Osteoblast (primary cell): ENCODE measurements at regions not wholly inside any gene's neighbourhood (a gene's known extent, or its start where the extent isn't known, plus 50 kb on each side); places are given as distances from the start of the nearest gene placed in this dataset.

Experiments
- DNase-seq: peaks from one replicate; pipeline ENCODE4 v3.0.0; 2011; ENCODE audit warnings: low spot score, mixed read lengths; ENCODE audit not compliant: insufficient read length; ENCODE audit errors: missing footprints
- H2AFZ ChIP-seq: 2 replicates; pipeline ENCODE4 v1.6.0; 2011; ENCODE audit warnings: mild to moderate bottlenecking, low read length
- H3K27ac ChIP-seq: 2 replicates; pipeline ENCODE4 v1.5.1; 2011; ENCODE audit warnings: mild to moderate bottlenecking, low read depth, low read length, moderate library complexity
- H3K27me3 ChIP-seq: 2 replicates; pipeline ENCODE4 v1.6.0; 2012; ENCODE audit warnings: mild to moderate bottlenecking, control low read depth, inconsistent platforms, low read length, moderate library complexity; ENCODE audit not compliant: insufficient read depth
- H3K36me3 ChIP-seq: 2 replicates; pipeline ENCODE4 v1.5.1; 2011; ENCODE audit warnings: mild to moderate bottlenecking, low read length, control low read depth, moderate library complexity; ENCODE audit not compliant: insufficient read depth
- H3K4me1 ChIP-seq: 2 replicates; pipeline ENCODE4 v1.5.1; 2011; ENCODE audit warnings: mild to moderate bottlenecking, low read length, control low read depth, moderate library complexity; ENCODE audit not compliant: insufficient read depth
- H3K4me2 ChIP-seq: 2 replicates; pipeline ENCODE4 v1.6.0; 2011; ENCODE audit warnings: mild to moderate bottlenecking, low read length; ENCODE audit not compliant: insufficient read depth
- H3K4me3 ChIP-seq: fragments of 200-600 bp; sonication (generic); 3 replicates; pipeline ENCODE4 v1.5.1; 2012; ENCODE audit warnings: mild to moderate bottlenecking, low read length, inconsistent platforms; ENCODE audit not compliant: insufficient read depth
- H3K79me2 ChIP-seq: 2 replicates; pipeline ENCODE4 v1.6.0; 2012; ENCODE audit warnings: mild to moderate bottlenecking, low read length, control low read depth, inconsistent platforms; ENCODE audit not compliant: insufficient read depth
- H3K9me3 ChIP-seq: 2 replicates; pipeline ENCODE4 v1.5.1; 2011; ENCODE audit warnings: low read depth, low read length, control low read depth
- H4K20me1 ChIP-seq: 2 replicates; pipeline ENCODE4 v1.6.0; 2012; ENCODE audit warnings: mild to moderate bottlenecking, low read length, control low read depth; ENCODE audit not compliant: insufficient read depth
- TF ChIP-seq, protein P1 (sequence below): IDR thresholded peaks from 2 replicates; pipeline ENCODE4 v1.5.1; 2011; ENCODE audit warnings: mild to moderate bottlenecking, low read depth, low read length, moderate library complexity; ENCODE audit errors: extremely low read depth

DNA sequence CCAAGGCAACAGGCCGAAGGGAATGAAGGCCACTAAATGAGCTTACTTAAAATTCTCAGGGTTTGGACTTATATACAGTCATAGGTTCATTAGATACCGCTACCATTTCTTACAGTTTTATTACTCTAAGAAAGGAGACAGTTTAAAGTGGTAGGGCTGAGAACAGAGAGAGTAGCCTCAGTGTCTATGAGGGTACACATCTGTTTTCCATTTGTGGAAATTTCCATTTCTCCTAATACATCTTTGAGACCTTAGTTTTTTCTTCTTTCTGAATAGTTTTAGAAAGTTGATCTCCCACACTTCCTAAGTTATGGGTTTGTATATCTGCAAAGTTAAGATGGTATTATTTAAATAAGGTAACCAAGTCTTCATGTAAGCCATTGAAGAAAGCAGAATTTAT is 1279.1 kb downstream of the NCAM2 start:
- no peaks in the 10 kb centered on the region for H3K27me3 ChIP-seq
- TF ChIP-seq, protein P1, sequence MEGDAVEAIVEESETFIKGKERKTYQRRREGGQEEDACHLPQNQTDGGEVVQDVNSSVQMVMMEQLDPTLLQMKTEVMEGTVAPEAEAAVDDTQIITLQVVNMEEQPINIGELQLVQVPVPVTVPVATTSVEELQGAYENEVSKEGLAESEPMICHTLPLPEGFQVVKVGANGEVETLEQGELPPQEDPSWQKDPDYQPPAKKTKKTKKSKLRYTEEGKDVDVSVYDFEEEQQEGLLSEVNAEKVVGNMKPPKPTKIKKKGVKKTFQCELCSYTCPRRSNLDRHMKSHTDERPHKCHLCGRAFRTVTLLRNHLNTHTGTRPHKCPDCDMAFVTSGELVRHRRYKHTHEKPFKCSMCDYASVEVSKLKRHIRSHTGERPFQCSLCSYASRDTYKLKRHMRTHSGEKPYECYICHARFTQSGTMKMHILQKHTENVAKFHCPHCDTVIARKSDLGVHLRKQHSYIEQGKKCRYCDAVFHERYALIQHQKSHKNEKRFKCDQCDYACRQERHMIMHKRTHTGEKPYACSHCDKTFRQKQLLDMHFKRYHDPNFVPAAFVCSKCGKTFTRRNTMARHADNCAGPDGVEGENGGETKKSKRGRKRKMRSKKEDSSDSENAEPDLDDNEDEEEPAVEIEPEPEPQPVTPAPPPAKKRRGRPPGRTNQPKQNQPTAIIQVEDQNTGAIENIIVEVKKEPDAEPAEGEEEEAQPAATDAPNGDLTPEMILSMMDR, result no peak
- no peaks in the 10 kb centered on the region for H4K20me1 ChIP-seq
- no peaks in the 10 kb centered on the region for H3K36me3 ChIP-seq
- H3K27ac ChIP-seq, result no peak overlapping the region
- no peak overlapping the region for H2AFZ ChIP-seq
- H3K79me2 ChIP-seq, result no peaks in the 10 kb centered on the region
- no peak overlapping the region for H3K4me2 ChIP-seq
- H3K4me3 ChIP-seq, result no peak overlapping the region
- DNase-seq, result no peak
- H3K9me3 ChIP-seq, result peaks cover 2% of the 10 kb centered on the region
- H3K4me1 ChIP-seq, result no peaks in the 10 kb centered on the region

- no peak overlapping the region for H3K4me3 ChIP-seq
- no peak overlapping the region for H3K27ac ChIP-seq
- H3K27me3 ChIP-seq, result no peaks in the 10 kb centered on the region
- no peaks in the 10 kb centered on the region for H4K20me1 ChIP-seq
- H3K36me3 ChIP-seq, result no peaks in the 10 kb centered on the region
- no peak overlapping the region for H3K4me2 ChIP-seq
- H3K79me2 ChIP-seq, result no peaks in the 10 kb centered on the region
- H3K4me1 ChIP-seq, result no peaks in the 10 kb centered on the region
- no peak for DNase-seq
- peaks cover 2% of the 10 kb centered on the region for H3K9me3 ChIP-seq
- no peak overlapping the region for H2AFZ ChIP-seq
- TF ChIP-seq, protein P1, result no peak
Measured at GRCh38 chr21:22278366-22278765, 1280.2 kb downstream of the NCAM2 start.

DNA sequence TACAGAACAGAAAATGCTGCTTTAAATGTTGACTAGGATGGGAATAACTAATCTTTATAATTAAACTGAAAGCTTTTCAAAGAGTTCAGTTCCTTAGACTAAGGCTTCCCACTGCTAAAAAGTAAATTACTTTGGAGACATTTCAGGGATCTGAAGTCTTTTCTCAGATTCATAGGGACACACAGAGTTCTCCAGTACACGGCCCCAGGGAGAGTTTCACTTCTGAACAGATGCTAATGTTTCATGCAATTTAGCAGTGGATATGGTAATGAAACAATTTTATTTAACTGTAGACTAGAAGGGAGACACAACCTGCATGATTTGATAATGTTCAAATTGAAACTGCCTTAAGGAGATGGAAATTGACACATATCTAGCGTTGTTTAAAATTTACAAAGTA is 1282.6 kb downstream of the NCAM2 start:
- no peak for DNase-seq
- H3K27ac ChIP-seq, result no peak overlapping the region
- H2AFZ ChIP-seq, result no peak overlapping the region
- H3K4me3 ChIP-seq, result no peak overlapping the region
- TF ChIP-seq, protein P1, result no peak
- H3K27me3 ChIP-seq, result no peaks in the 10 kb centered on the region
- H3K4me2 ChIP-seq, result no peak overlapping the region
- no peaks in the 10 kb centered on the region for H3K4me1 ChIP-seq
- H3K79me2 ChIP-seq, result no peaks in the 10 kb centered on the region
- H4K20me1 ChIP-seq, result no peaks in the 10 kb centered on the region
- H3K36me3 ChIP-seq, result no peaks in the 10 kb centered on the region
- H3K9me3 ChIP-seq, result peaks cover 2% of the 10 kb centered on the region

GRCh38 chr21:22288885-22289499 is 1290.8 kb downstream of the NCAM2 start:
- Histone ChIP-seq H3K4me2 (no peak overlapping the region), H3K9me3 (no peaks in the 10 kb centered on the region), H3K79me2 (no peaks in the 10 kb centered on the region), H3K27ac (no peak overlapping the region), H3K4me1 (no peaks in the 10 kb centered on the region), H3K4me3 (no peak overlapping the region), H4K20me1 (no peaks in the 10 kb centered on the region), H3K36me3 (no peaks in the 10 kb centered on the region), H2AFZ (no peak overlapping the region), H3K27me3 (no peaks in the 10 kb centered on the region)
- TF ChIP-seq, protein P1, result no peak
- no peak for DNase-seq
